Body of pancreas (tissue), 4 donors: ENCODE measurements at regions not wholly inside any gene's neighbourhood (a gene's known extent, or its start where the extent isn't known, plus 50 kb on each side); places are given as distances from the start of the nearest gene placed in this dataset.

ENCODE experiments used
- POLR2A ChIP-seq, 3 donors: fragments of 450-650 bp; IDR thresholded peaks; one replicate each; pipeline ENCODE4 v1.6.1; 2016; ENCODE audit warnings: antibody characterized with exemption in 3 of 3, mild to moderate bottlenecking in 2 of 3
- TF ChIP-seq, protein P1 (sequence below), 7 experiments: fragments of 450-650 bp in 4 of 7; fragments of 200-600 bp in 3 of 7; sonication (generic) in 3 of 7; IDR thresholded peaks; one replicate each; pipeline ENCODE4 v1.5.1; 2016 to 2019; ENCODE audit warnings: antibody characterized with exemption in 7 of 7

DNA sequence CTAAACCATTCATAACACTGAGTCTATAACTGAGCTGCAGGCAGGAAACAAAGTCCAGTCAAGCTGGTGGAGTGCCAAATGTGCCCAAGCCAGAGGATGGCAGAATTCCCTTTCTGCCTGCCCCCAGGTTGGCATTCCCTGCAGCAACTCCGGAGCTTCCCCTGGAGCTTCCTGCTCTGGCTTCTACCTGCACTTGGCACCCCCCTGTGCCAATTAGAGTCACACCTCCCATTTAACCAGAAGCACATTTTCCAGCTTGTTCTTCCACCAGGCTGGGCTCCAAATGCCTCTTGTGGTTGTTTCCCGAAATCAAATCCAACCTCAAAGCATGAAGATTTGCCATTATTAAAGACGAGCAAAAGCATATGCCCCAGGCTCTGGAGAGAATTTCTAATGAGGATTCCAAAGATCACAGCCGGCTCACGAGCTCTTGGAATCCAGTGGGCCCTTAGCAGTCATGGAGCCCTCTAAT lies 294.5 kb downstream of the RRAGC start:
- TF ChIP-seq, protein P1, sequence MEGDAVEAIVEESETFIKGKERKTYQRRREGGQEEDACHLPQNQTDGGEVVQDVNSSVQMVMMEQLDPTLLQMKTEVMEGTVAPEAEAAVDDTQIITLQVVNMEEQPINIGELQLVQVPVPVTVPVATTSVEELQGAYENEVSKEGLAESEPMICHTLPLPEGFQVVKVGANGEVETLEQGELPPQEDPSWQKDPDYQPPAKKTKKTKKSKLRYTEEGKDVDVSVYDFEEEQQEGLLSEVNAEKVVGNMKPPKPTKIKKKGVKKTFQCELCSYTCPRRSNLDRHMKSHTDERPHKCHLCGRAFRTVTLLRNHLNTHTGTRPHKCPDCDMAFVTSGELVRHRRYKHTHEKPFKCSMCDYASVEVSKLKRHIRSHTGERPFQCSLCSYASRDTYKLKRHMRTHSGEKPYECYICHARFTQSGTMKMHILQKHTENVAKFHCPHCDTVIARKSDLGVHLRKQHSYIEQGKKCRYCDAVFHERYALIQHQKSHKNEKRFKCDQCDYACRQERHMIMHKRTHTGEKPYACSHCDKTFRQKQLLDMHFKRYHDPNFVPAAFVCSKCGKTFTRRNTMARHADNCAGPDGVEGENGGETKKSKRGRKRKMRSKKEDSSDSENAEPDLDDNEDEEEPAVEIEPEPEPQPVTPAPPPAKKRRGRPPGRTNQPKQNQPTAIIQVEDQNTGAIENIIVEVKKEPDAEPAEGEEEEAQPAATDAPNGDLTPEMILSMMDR (IDR thresholded peaks at IDR 0.05) = no peak
- TF ChIP-seq POLR2A (IDR thresholded peaks at IDR 0.05) = no peak
